Esophagus squamous epithelium (tissue), 5 donors: ENCODE measurements at regions not wholly inside any gene's neighbourhood (a gene's known extent, or its start where the extent isn't known, plus 50 kb on each side); places are given as distances from the start of the nearest gene placed in this dataset.
"Not testable (repeated sequence)": the region's sequence is repeated elsewhere in the genome, so short reads cannot be mapped to it uniquely, and the experiment has no call there.

Source experiments
- DNase-seq: peaks from one replicate; lab custom pipeline; 2025; lab: John Stamatoyannopoulos, UW
- H3K27ac ChIP-seq, 4 donors: fragments of 200-600 bp; sonication (generic); one replicate each; pipeline ENCODE4 v1.5.1; 2016 to 2019; ENCODE audit warnings: mild to moderate bottlenecking in 1 of 4
- H3K27me3 ChIP-seq, 4 donors: fragments of 200-600 bp; sonication (generic); 1 replicate in 3 of 4; 2 replicates in 1 of 4; pipeline versions ENCODE4 v1.5.1 to v1.6.0; 2017 to 2021; ENCODE audit warnings: antibody characterized with exemption in 1 of 4
- H3K36me3 ChIP-seq, 3 donors: fragments of 200-600 bp; sonication (generic); one replicate each; pipeline ENCODE4 v1.5.1; 2016 to 2019
- H3K4me1 ChIP-seq, 3 donors: fragments of 200-600 bp; sonication (generic); one replicate each; pipeline ENCODE4 v1.5.1; 2017 to 2019
- H3K4me3 ChIP-seq, 4 donors: fragments of 200-600 bp; sonication (generic); 1 replicate in 3 of 4; 2 replicates in 1 of 4; pipeline ENCODE4 v1.5.1; 2016 to 2019; ENCODE audit warnings: mild to moderate bottlenecking in 2 of 4, moderate library complexity in 1 of 4
- H3K9me3 ChIP-seq, 3 donors: fragments of 200-600 bp; sonication (generic); one replicate each; pipeline ENCODE4 v1.5.1; 2016 to 2019
- CTCF ChIP-seq, 6 experiments: fragments of 450-650 bp in 4 of 6; fragments of 200-600 bp in 2 of 6; sonication (generic) in 2 of 6; IDR thresholded peaks; one replicate each; pipeline ENCODE4 v1.5.1; 2016 to 2019; ENCODE audit warnings: antibody characterized with exemption in 6 of 6, mild to moderate bottlenecking in 4 of 6, moderate library complexity in 4 of 6
- POLR2A ChIP-seq, 4 donors: fragments of 450-650 bp; IDR thresholded peaks; one replicate each; pipeline ENCODE4 v1.6.1; 2017; ENCODE audit warnings: antibody characterized with exemption in 4 of 4, mild to moderate bottlenecking in 4 of 4, moderate library complexity in 3 of 4
- WGBS, 2 donors: methylation state at CpG; one replicate each; pipeline ENCODE4 v1.1.5; 2018; 5-methylcytosine and 5-hydroxymethylcytosine counted together
- intact Hi-C: fragments of 100-400 bp; cut with DNase I; formaldehyde crosslinking; loops from one replicate; pipeline ENCODE4 v1.15.0; 2022
- donor health status: DM: yes; HTN: yes; CAD: no.

- H3K4me1 ChIP-seq, result peaks cover 20 to 35% (median 22%) of the 10 kb centered on the region in 3 donors
- no peaks in the 10 kb centered on the region for H3K36me3 ChIP-seq
- H3K4me3 ChIP-seq, result no peak overlapping the region
- WGBS, 2 donors, result 77 to 87% methylated on average over 4 to 7 of the region's 7 CpGs
- TF ChIP-seq CTCF (IDR thresholded peaks at IDR 0.05) (no peak), POLR2A (IDR thresholded peaks at IDR 0.05) (no peak)
- peaks cover 0 to 5% (median 0%) of the 10 kb centered on the region in 4 donors for H3K27me3 ChIP-seq
- H3K27ac ChIP-seq, result peak overlapping the region in 1 of 4 donors; percentile 47
- no peak for DNase-seq
- intact Hi-C loops, result no loop called here
- H3K9me3 ChIP-seq, result no peaks in the 10 kb centered on the region
Observed at GRCh38 chr10:124150189-124150806, 56.9 kb upstream of the CHST15 start.

- 53 to 57% methylated on average over 13 to 14 of the region's 17 CpGs for WGBS, 2 donors
- no peak for DNase-seq
- H3K4me1 ChIP-seq, result peaks cover 20 to 41% (median 22%) of the 10 kb centered on the region in 3 donors
- H3K4me3 ChIP-seq, result no peak overlapping the region
- no peaks in the 10 kb centered on the region for H3K36me3 ChIP-seq
- no peak overlapping the region for H3K27ac ChIP-seq
- H3K27me3 ChIP-seq, result peaks cover 0 to 5% (median 0%) of the 10 kb centered on the region in 4 donors
- intact Hi-C loops, result no loop called here
- H3K9me3 ChIP-seq, result no peaks in the 10 kb centered on the region
- no peak for TF ChIP-seq POLR2A (IDR thresholded peaks at IDR 0.05)
- TF ChIP-seq CTCF (IDR thresholded peaks at IDR 0.05), result no peak
Observed at GRCh38 chr10:124149189-124150042, 56.0 kb upstream of the CHST15 start.

GRCh38 chr10:124148509-124149188 is 55.3 kb upstream of the CHST15 start:
- H3K4me1 ChIP-seq, result peaks cover 20 to 41% (median 22%) of the 10 kb centered on the region in 3 donors
- intact Hi-C loops, H3K27ac ChIP-seq, H3K36me3 ChIP-seq, H3K27me3 ChIP-seq, H3K9me3 ChIP-seq, H3K4me3 ChIP-seq, DNase-seq: not testable (repeated sequence)
- 77 to 82% methylated on average over 7 of the region's 7 CpGs for WGBS, 2 donors

GRCh38 chr10:124146483-124146882 is 53.1 kb upstream of the CHST15 start:
- no peaks in the 10 kb centered on the region for H3K9me3 ChIP-seq
- peak overlapping the region in 1 of 4 donors; percentile 17 for H3K27ac ChIP-seq
- no peak overlapping the region for H3K4me3 ChIP-seq
- 80 to 89% methylated on average over 3 of the region's 3 CpGs for WGBS, 2 donors
- H3K27me3 ChIP-seq, result peaks cover 0 to 5% (median 0%) of the 10 kb centered on the region in 4 donors
- TF ChIP-seq POLR2A (IDR thresholded peaks at IDR 0.05) (no peak), CTCF (IDR thresholded peaks at IDR 0.05) (no peak)
- H3K36me3 ChIP-seq, result no peaks in the 10 kb centered on the region
- peaks cover 0 to 24% (median 3%) of the 10 kb centered on the region in 3 donors for H3K4me1 ChIP-seq
- no peak for DNase-seq
- intact Hi-C loops, result no loop called here

GRCh38 chr10:124145109-124145870 is 51.9 kb upstream of the CHST15 start:
- 72 to 78% methylated on average over 12 of the region's 12 CpGs for WGBS, 2 donors
- TF ChIP-seq POLR2A (IDR thresholded peaks at IDR 0.05) (no peak), CTCF (IDR thresholded peaks at IDR 0.05) (no peak)
- peaks cover 0 to 22% (median 3%) of the 10 kb centered on the region in 3 donors for H3K4me1 ChIP-seq
- peak overlapping the region; percentile 10 to 73 (median 48) for H3K27ac ChIP-seq
- H3K27me3 ChIP-seq, result no peaks in the 10 kb centered on the region
- no peaks in the 10 kb centered on the region for H3K36me3 ChIP-seq
- no peak for DNase-seq
- intact Hi-C loops, result no loop called here
- no peak overlapping the region for H3K4me3 ChIP-seq
- H3K9me3 ChIP-seq, result no peaks in the 10 kb centered on the region
